PC-3 (cell line): ENCODE measurements at regions not wholly inside any gene's neighbourhood (a gene's known extent, or its start where the extent isn't known, plus 50 kb on each side); places are given as distances from the start of the nearest gene placed in this dataset.
A peak's percentile ranks its signal among the peaks of the same experiment; 100 is the strongest.

ENCODE experiments used
- ATAC-seq: fragments of 200-7000 bp; cut with Tn5 transposase; 2 replicates; pipeline ENCODE4 v1.9.1; 2020; ENCODE audit warnings: mild to moderate bottlenecking, moderate library complexity
- BruUV-seq: library from RNA; stranded (reverse); fragments of 400-500 nt; replicated peaks from 2 replicates; lab custom pipeline; 2021; lab: Mats Ljungman, UMichigan
- CTCF ChIA-PET: fragments of 300-600 bp; sonication (Branson Sonifier 250); formaldehyde crosslinking; loops from one replicate; lab custom pipeline; 2022; ENCODE audit warnings: antibody characterized with exemption; lab: Charles Lee
- POLR2A ChIA-PET: fragments of 300-600 bp; sonication (Branson Sonifier 250); formaldehyde crosslinking; loops from one replicate; lab custom pipeline; 2022; ENCODE audit warnings: antibody characterized with exemption; ENCODE audit not compliant: unreplicated experiment; lab: Charles Lee
- DNase-seq: peaks from one replicate; pipeline ENCODE4 v3.0.0-alpha.2; 2015
- H2AFZ ChIP-seq: fragments of 300-600 bp; sonication (generic); 2 replicates; pipeline ENCODE4 v1.6.0; 2016; ENCODE audit warnings: antibody characterized with exemption, low read length
- H3F3A ChIP-seq: fragments of 300-600 bp; sonication (generic); one replicate; pipeline ENCODE4 v1.6.0; 2017; ENCODE audit warnings: antibody characterized with exemption, low read length, control low read depth, mild to moderate bottlenecking; ENCODE audit not compliant: unreplicated experiment
- H3K27ac ChIP-seq: fragments of 300-600 bp; sonication (generic); 2 replicates; pipeline ENCODE4 v1.5.1; 2016; ENCODE audit warnings: mild to moderate bottlenecking, low read length
- H3K27me3 ChIP-seq: fragments of 300-600 bp; sonication (generic); 2 replicates; pipeline ENCODE4 v1.6.1; 2016; ENCODE audit warnings: low read length, mixed read lengths
- H3K36me3 ChIP-seq: fragments of 300-600 bp; sonication (generic); 2 replicates; pipeline ENCODE4 v1.6.1; 2016; ENCODE audit warnings: low read depth, mixed run types, low read length, mixed read lengths
- H3K4me1 ChIP-seq: fragments of 300-600 bp; sonication (generic); 2 replicates; pipeline ENCODE4 v1.5.1; 2016; ENCODE audit warnings: low read length; ENCODE audit not compliant: insufficient read depth
- H3K4me2 ChIP-seq: fragments of 300-600 bp; sonication (generic); 2 replicates; pipeline ENCODE4 v1.6.0; 2016; ENCODE audit warnings: low read length
- H3K4me3 ChIP-seq: fragments of 300-600 bp; sonication (generic); 2 replicates; pipeline ENCODE4 v1.5.1; 2016; ENCODE audit warnings: mild to moderate bottlenecking, low read length, mixed read lengths
- H3K79me2 ChIP-seq: fragments of 300-600 bp; sonication (generic); 2 replicates; pipeline ENCODE4 v1.6.1; 2017; ENCODE audit warnings: low read length, mixed read lengths
- H3K9ac ChIP-seq: fragments of 300-600 bp; sonication (generic); 2 replicates; pipeline ENCODE4 v1.6.0; 2016; ENCODE audit warnings: mild to moderate bottlenecking, low read length
- H3K9me2 ChIP-seq: fragments of 300-600 bp; sonication (generic); replicated peaks from 2 replicates; pipeline ENCODE4 v1.6.1; 2016; ENCODE audit warnings: mixed run types, low read length, mixed read lengths
- H3K9me3 ChIP-seq: fragments of 300-600 bp; sonication (generic); 2 replicates; pipeline ENCODE4 v1.6.1; 2016; ENCODE audit warnings: low read length, mixed read lengths
- H4K20me1 ChIP-seq: fragments of 300-600 bp; sonication (generic); 2 replicates; pipeline ENCODE4 v1.6.1; 2016; ENCODE audit warnings: low read length, mixed read lengths
- EZH2 ChIP-seq: fragments of 300-600 bp; sonication (generic); IDR thresholded peaks from one replicate; pipeline ENCODE4 v1.6.1; 2017; ENCODE audit warnings: antibody characterized with exemption, mild to moderate bottlenecking, low read length; ENCODE audit not compliant: unreplicated experiment
- EZH2phosphoT487 ChIP-seq: fragments of 300-600 bp; sonication (generic); IDR thresholded peaks from 2 replicates; pipeline ENCODE4 v1.6.1; 2018; ENCODE audit warnings: mild to moderate bottlenecking, antibody characterized with exemption, low read length, borderline replicate concordance
- intact Hi-C: fragments of 100-400 bp; cut with micrococcal nuclease; formaldehyde crosslinking; loops from 2 replicates; pipeline ENCODE4 v1.9.0; 2023
- TF ChIP-seq, protein P1 (sequence below): fragments of 300-600 bp; sonication (generic); conservative IDR thresholded peaks from 2 replicates; pipeline ENCODE4 v1.5.1; 2017; ENCODE audit warnings: antibody characterized with exemption, low read depth, mild to moderate bottlenecking, low read length

DNA sequence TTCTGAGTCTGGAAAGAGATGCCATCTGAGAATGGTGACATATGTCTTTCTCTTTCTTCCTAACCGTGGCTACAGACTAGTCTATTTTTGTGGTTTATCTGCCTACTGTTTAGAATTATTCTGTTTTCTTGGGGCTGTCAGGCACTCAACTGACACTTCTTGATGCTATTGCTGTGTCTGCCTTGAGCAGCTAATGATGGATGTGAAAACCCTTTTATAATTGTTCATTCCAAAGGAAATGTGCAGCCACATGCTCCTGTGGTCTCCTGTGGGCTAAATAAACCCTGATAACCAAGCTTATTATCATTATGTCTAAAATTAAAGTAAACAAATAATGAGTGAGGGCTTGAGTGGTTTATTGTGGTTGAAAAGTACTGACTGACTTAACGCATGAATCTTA, 52.7 kb upstream of the CXADR start:
- no peaks in the 10 kb centered on the region for H4K20me1 ChIP-seq
- no peak overlapping the region for H3K4me3 ChIP-seq
- BruUV-seq: no TSS peak
- DNase-seq (no peak), ATAC-seq (no peak)
- H3K4me2 ChIP-seq: no peak overlapping the region
- no peaks in the 10 kb centered on the region for H3K27me3 ChIP-seq
- ChIA-PET POLR2A (no interaction called here), CTCF (no interaction called here)
- no peak for TF ChIP-seq EZH2phosphoT487
- TF ChIP-seq, protein P1, sequence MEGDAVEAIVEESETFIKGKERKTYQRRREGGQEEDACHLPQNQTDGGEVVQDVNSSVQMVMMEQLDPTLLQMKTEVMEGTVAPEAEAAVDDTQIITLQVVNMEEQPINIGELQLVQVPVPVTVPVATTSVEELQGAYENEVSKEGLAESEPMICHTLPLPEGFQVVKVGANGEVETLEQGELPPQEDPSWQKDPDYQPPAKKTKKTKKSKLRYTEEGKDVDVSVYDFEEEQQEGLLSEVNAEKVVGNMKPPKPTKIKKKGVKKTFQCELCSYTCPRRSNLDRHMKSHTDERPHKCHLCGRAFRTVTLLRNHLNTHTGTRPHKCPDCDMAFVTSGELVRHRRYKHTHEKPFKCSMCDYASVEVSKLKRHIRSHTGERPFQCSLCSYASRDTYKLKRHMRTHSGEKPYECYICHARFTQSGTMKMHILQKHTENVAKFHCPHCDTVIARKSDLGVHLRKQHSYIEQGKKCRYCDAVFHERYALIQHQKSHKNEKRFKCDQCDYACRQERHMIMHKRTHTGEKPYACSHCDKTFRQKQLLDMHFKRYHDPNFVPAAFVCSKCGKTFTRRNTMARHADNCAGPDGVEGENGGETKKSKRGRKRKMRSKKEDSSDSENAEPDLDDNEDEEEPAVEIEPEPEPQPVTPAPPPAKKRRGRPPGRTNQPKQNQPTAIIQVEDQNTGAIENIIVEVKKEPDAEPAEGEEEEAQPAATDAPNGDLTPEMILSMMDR: no peak
- no peak for TF ChIP-seq EZH2
- no peak overlapping the region for H3K27ac ChIP-seq
- no peak overlapping the region for H3K9ac ChIP-seq
- no peaks in the 10 kb centered on the region for H3K79me2 ChIP-seq
- no peaks in the 10 kb centered on the region for H3K9me3 ChIP-seq
- H3K9me2 ChIP-seq: no peaks in the 10 kb centered on the region
- no peaks in the 10 kb centered on the region for H3F3A ChIP-seq
- no peaks in the 10 kb centered on the region for H3K4me1 ChIP-seq
- H2AFZ ChIP-seq: no peak overlapping the region
- intact Hi-C loops: no loop called here
- H3K36me3 ChIP-seq: no peaks in the 10 kb centered on the region

DNA sequence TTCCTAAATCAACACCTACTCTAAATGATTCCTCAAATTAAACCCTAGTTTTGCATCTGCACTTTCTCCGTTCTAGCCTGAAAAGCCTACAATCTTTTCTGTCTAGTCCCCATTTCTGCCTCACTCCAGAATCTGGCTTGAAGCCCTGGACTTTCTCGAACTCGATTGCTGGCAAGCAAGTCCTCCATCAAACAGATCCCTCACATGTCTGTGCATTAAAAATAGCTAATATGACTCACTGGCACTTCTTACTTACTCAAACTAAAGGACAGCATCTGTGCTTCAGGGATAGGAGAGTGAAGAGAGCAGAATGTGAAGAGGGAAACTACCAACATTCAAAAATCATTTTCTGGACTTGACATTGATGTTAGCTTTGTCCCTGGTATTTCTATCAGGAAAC, 51.8 kb upstream of the CXADR start:
- no peaks in the 10 kb centered on the region for H3K9me3 ChIP-seq
- intact Hi-C loops: no loop called here
- no peaks in the 10 kb centered on the region for H3F3A ChIP-seq
- H3K36me3 ChIP-seq: no peaks in the 10 kb centered on the region
- no peak overlapping the region for H3K9ac ChIP-seq
- no peaks in the 10 kb centered on the region for H3K79me2 ChIP-seq
- POLR2A ChIA-PET: no interaction called here
- H3K27ac ChIP-seq: no peak overlapping the region
- H4K20me1 ChIP-seq: no peaks in the 10 kb centered on the region
- TF ChIP-seq EZH2phosphoT487: no peak
- TF ChIP-seq, protein P1: no peak
- H3K4me1 ChIP-seq: no peaks in the 10 kb centered on the region
- no peak overlapping the region for H3K4me2 ChIP-seq
- H3K27me3 ChIP-seq: no peaks in the 10 kb centered on the region
- no peaks in the 10 kb centered on the region for H3K9me2 ChIP-seq
- no peak overlapping the region for H3K4me3 ChIP-seq
- peak; percentile 31 for DNase-seq
- ATAC-seq: no peak
- CTCF ChIA-PET: no interaction called here
- H2AFZ ChIP-seq: no peak overlapping the region
- no TSS peak for BruUV-seq

DNA sequence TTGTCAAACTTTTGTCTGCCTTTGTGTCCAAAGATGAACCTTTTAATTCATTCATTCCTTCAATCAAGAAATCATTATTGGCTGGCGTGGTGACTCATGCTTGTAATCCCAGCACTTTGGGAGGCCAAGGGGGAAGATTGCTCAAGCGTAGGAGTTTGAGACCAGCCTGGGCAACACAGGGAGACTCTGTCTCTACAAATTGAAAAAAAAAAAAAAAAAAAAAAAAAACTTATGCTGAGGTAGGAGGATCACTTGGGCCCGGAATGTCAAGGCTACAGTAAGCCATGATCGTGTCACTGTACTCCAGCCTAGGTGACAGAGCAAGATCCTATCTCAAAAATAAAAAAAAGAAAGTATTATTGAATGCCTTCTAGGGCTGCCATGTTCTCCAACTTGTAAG, 51.3 kb upstream of the CXADR start:
- CTCF ChIA-PET: no interaction called here
- DNase-seq (peak; percentile 12), ATAC-seq (no peak)
- H3K27me3 ChIP-seq: no peaks in the 10 kb centered on the region
- H3K4me3 ChIP-seq: no peak overlapping the region
- H2AFZ ChIP-seq: no peak overlapping the region
- no peaks in the 10 kb centered on the region for H3K9me2 ChIP-seq
- TF ChIP-seq EZH2phosphoT487: no peak
- no peak for TF ChIP-seq EZH2
- TF ChIP-seq, protein P1: no peak
- no peak overlapping the region for H3K27ac ChIP-seq
- H3K79me2 ChIP-seq: no peaks in the 10 kb centered on the region
- H4K20me1 ChIP-seq: no peaks in the 10 kb centered on the region
- no peak overlapping the region for H3K9ac ChIP-seq
- H3F3A ChIP-seq: no peaks in the 10 kb centered on the region
- POLR2A ChIA-PET: no interaction called here
- no TSS peak for BruUV-seq
- intact Hi-C loops: no loop called here
- H3K9me3 ChIP-seq: no peaks in the 10 kb centered on the region
- no peaks in the 10 kb centered on the region for H3K36me3 ChIP-seq
- H3K4me1 ChIP-seq: no peaks in the 10 kb centered on the region
- H3K4me2 ChIP-seq: no peak overlapping the region
